ENCODE measurements at regions not wholly inside any gene's neighbourhood (a gene's known extent, or its start where the extent isn't known, plus 50 kb on each side); places are given as distances from the start of the nearest gene placed in this dataset.

- no peak for TF ChIP-seq EP300 (IDR thresholded peaks at IDR 0.05)
- TF ChIP-seq, protein P1, sequence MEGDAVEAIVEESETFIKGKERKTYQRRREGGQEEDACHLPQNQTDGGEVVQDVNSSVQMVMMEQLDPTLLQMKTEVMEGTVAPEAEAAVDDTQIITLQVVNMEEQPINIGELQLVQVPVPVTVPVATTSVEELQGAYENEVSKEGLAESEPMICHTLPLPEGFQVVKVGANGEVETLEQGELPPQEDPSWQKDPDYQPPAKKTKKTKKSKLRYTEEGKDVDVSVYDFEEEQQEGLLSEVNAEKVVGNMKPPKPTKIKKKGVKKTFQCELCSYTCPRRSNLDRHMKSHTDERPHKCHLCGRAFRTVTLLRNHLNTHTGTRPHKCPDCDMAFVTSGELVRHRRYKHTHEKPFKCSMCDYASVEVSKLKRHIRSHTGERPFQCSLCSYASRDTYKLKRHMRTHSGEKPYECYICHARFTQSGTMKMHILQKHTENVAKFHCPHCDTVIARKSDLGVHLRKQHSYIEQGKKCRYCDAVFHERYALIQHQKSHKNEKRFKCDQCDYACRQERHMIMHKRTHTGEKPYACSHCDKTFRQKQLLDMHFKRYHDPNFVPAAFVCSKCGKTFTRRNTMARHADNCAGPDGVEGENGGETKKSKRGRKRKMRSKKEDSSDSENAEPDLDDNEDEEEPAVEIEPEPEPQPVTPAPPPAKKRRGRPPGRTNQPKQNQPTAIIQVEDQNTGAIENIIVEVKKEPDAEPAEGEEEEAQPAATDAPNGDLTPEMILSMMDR (IDR thresholded peaks at IDR 0.05) = no peak
These were observed 454.2 kb downstream of the GBE1 start for GRCh38 chr3:81307221-81307620.

Measured in tibial nerve (tissue), 4 donors.